VCaP (cell line): ENCODE measurements at regions not wholly inside any gene's neighbourhood (a gene's known extent, or its start where the extent isn't known, plus 50 kb on each side); places are given as distances from the start of the nearest gene placed in this dataset.

ENCODE experiments used
- H3K27ac ChIP-seq: fragments of 450-650 bp; 2 replicates; pipeline ENCODE4 v1.5.1; 2017
- CTCF ChIP-seq: fragments of 450-650 bp; conservative IDR thresholded peaks from 2 replicates; pipeline ENCODE4 v1.5.1; 2017; ENCODE audit warnings: mild to moderate bottlenecking, moderate library complexity

- H3K27ac ChIP-seq, result no peak overlapping the region
- TF ChIP-seq CTCF, result no peak
Observed at GRCh38 chr3:75035146-75035545, 420.7 kb upstream of the CNTN3 start.

DNA sequence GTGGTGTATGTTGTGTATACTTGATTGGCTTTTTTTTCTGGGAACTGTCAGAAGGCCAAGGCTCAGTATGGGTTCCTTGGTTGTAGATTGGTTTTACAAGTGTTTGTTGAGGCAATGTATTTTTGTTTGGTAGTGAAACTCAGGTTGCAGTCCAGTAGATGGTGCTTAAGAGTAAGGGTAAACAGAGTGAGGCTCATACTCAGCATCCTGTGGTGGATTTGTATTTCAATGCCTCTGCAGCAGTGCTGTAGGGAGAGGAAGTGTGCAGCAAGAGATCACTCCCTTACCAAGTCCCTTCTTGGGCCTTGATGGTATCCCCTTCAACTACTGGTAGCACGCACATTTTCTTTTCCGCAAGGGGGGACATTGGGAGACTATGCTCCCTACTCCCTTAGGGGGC lies 428.5 kb upstream of the CNTN3 start:
- H3K27ac ChIP-seq, result no peak overlapping the region
- no peak for TF ChIP-seq CTCF

- TF ChIP-seq CTCF, result no peak
Observed at GRCh38 chr3:75048650-75049049, 434.2 kb upstream of the CNTN3 start.

DNA sequence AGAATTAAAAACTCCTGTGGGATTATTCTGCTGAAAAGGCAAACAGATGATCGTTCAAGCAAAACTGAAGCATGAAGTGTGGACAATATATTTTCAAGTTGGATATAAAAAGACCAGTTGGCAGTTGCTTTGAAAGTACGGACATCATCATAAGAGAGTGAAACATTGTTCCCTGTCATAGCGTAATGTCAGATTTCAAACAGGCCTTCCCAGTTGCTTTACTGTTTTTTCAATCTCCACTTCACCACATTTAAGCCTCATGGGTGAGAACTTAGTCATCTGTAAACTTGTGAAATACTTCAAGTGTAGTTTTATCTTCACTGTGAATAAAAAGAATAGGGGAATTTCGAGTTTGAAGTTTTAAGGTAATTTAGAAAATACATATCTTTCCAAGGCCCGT lies 435.1 kb upstream of the CNTN3 start:
- H3K27ac ChIP-seq, result no peak overlapping the region
- no peak for TF ChIP-seq CTCF

More at GRCh38 chr3:75048650-75049049, 434.2 kb upstream of the CNTN3 start:
- H3K27ac ChIP-seq, result no peak overlapping the region

DNA sequence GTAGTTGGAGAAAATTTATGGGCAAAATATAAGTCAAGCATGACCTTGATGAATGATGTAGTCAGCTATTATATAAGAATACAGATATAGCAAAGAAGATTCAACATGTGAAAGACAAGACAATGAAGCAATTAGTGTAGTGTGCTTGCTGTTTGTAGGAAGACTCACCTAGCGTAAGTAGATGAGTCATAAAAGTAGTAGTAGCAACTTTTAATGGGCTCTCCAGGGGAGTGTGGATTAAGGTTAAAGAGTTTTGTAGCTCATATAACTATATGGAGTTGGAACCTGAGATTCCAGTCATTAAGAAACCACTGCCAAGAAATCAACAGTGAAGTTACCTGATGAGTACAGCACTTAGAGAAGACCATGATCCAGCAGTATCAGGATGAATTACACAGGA lies 444.7 kb upstream of the CNTN3 start:
- TF ChIP-seq CTCF, result no peak
- no peak overlapping the region for H3K27ac ChIP-seq

DNA sequence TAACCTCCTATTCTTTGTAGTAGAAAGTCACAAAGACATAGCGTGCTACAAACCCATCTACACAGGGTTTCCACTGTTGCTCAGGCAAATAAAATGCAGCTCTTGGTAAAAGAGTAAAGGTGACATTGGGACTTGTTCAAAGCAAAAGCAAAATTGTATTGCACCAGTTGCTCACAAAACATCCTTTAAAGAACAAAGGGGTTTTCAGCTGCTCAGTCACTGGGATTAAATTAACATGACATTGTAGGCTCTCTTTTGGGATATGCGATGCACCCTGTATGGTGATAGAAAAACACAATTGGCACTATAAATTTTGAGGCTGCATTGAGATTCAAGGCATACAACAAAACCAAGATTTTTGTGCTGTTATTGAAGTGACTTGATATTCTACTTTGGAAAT lies 447.3 kb upstream of the CNTN3 start:
- no peak overlapping the region for H3K27ac ChIP-seq
- TF ChIP-seq CTCF, result no peak

DNA sequence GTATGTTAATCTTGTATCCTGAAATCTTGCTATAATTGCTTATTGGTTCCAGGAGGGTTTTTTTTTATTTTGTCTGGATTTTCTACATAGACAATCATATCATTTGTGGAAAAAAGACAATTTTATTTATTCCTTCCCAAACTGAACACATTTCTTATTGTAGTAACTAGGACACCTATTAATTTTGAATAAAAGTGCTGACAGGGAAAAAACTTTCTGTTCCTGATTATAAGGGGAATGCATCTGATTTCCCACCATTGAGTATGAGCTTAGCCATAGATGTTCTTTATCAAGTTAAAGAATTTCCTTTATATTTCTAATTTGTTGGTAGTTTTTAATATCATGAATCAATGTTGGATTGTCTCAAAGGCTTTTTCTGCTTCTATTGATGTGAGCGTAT lies 460.7 kb upstream of the CNTN3 start:
- no peak for TF ChIP-seq CTCF
- no peak overlapping the region for H3K27ac ChIP-seq

GRCh38 chr3:75076481-75076880 lies 462.0 kb upstream of the CNTN3 start:
- TF ChIP-seq CTCF, result no peak
- no peak overlapping the region for H3K27ac ChIP-seq
